ENCODE measurements at regions not wholly inside any gene's neighbourhood (a gene's known extent, or its start where the extent isn't known, plus 50 kb on each side); places are given as distances from the start of the nearest gene placed in this dataset.
"Not testable (repeated sequence)": the region's sequence is repeated elsewhere in the genome, so short reads cannot be mapped to it uniquely, and the experiment has no call there.

DNA sequence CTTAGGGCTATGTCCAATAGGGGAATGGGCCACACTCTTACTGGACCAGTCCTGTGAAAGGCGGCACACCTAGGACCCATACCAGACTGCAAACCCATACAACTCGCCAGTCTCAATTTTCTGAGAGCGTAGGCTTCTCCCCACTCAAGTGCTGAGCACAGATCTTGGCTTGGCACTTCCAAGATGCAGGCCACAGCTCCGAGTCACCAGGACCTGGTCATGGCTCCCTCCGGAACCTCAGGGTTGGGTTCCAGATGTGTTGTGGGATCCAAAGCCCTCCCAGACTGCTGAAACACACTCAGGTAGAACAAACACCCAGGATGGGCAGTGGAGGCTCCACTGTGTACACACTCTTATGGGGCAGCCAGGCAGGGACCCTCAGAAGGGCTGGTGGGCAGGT is 103.3 kb downstream of the TMEM144 start:
- DNase-seq = no peak

DNA sequence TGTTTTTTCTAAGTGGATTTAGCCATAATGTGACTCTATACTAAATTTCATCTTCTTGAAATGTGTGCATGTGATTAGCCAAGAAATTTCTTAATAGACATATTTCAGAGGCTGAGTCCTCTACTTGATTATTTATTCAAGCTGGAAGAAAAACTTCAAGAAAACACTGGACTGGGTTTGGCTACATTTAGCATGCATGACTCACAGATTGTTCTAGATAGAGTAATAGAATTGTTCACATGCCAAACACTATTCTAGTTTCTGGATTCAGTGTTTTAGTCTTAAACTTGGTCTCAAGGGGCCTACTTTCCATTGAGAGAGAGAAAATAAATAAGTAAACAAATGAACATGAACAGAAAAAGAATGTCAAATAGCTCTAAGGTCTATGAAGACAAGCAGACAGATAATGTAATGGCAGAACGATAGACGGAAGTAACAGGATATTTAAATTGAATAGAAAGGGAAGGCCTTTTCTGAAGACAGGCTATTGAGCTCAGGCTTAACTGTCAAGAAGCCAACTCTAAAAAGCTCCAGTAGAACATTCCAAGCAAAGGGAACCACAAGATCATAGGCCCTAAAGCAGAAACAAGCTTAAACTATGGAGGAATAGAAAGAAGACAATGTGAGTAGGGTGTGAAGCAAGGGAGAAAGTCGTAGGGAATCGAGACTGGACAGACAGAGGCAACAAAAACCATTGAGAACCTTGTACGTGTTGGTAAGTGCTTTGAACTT is 104.6 kb downstream of the TMEM144 start:
- DNase-seq = peak; percentile 87

DNA sequence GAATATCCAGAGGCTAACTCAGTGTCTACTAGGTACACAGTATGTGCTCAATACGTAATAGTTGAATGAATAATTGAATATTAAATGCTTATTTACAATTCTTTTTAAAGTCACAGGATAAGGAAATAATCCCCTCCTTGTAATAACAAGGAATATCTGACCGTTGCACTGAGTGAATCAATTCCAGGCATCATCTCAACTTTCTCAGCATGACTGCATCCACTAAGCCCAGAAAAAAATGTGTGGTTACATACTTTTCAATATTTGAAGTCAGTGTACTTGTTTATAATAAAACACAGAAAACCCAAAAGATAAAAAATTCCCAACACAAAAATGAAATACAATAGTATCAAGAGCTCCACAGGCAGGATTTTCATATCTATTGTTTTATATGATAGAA is 105.4 kb downstream of the TMEM144 start:
- peak; percentile 33 for DNase-seq

DNA sequence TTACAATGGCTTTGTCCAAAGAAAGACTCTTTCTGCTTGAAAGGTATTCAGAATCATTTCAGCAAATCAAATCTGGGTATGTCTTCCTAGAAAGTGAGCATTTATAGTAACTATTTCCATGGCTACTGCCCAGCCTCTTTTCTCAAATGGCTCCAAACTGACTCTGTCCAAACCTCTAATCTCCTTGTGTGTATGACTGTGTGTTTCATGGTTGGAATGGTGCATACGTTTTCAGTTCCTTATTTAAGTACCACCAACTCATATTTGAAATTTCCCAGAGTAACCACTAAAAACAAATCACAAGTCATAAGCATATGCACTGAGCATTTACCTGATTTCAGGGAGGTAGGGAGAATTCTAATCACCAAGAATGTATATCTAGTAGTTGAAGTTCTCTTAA is 106.0 kb downstream of the TMEM144 start:
- DNase-seq = no peak

DNA sequence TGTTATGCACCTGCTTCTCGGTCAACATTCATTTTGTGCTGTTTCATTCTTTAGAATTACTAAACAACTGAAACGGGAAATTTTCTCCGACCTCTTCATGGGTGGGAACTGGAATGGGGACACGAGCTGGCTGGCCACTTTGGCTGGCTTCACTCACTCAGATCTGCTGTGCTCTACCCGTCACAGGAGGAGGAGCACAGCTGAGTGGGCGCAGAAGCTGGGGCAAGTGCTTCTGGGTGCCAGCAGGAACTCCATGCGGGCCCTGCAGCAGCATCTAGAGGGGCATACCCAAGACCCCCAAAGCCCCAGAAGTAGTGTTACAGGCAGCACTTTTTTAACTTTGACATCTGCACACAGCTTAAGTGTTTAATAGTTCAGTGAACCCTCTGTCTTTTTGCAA is 109.6 kb downstream of the TMEM144 start:
- no peak for DNase-seq

DNA sequence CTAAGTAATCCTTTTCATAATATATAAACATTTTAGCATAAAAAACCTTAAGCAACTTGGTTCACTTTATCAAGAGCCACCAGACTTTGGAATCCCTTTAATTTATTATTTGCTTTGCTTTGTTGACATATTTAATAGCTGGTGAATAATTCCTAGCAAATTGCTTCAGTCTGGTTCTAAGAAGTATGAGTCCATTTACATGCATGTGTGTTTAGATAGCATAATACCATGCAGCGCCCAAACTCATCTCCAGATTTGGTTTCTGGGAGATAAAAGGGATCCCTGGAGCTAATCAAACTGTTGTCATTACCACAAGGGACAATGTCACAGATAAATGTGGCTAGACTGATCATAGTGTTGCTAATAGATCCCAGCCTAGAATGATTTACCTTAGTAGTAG is 111.8 kb downstream of the TMEM144 start:
- no peak for DNase-seq

DNA sequence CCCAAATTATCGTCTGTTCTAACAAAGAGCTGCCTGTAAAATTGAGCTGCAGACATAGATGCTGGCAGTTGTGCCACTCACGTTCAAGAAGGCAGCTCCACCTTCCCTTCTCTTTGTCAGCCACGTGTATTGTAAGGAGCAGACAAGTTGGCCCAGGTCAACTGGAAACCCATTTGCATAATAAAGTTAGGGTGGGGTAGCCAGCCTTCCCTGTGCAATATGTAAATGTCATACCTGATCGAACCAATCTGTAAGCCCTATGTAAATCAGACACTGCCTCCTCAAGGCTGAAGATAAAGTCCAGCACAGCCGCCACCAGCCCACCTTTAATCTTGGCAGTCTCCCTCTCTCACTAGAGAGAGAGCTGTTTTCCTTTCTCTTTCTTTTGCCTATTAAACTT is 117.2 kb downstream of the TMEM144 start:
- DNase-seq = no peak

DNA sequence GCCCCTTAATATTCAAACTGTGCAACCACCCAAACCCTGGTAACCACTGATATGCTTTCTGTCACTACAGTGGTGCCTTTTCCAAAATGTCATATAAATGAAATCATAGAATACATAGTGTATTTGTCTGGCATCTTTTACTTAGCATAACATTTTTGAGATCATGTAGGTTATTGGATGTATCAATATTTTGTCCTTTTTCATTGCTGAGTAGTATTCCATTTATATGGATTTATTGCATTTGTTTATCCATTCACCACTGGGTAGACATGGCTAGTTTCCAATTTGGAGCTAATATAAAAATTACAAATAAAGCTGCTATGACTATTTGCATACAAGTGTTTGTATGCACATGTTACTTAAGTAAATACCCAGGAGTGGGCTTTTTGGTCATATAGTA is 121.6 kb downstream of the TMEM144 start:
- DNase-seq = no peak

DNA sequence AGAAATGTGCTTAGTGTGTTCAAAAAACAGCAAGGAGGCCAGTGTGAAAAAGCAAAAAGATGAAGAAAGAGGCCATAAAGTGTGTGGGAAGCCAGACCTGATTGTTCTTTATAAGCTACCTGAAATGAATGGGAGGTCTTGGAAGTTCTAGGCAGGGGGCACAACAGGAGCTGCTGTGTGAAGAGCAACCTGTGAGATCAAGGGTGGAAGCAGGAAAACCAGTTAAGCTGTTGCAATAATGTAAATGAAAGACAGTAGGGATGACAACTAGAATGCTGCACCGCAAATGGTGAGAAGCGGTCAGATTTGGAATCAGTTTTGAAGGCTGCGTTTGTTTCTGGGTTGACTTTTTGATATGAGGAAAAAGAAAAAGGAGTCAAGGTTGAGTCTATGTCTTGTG is 123.5 kb downstream of the TMEM144 start:
- no peak for DNase-seq

DNA sequence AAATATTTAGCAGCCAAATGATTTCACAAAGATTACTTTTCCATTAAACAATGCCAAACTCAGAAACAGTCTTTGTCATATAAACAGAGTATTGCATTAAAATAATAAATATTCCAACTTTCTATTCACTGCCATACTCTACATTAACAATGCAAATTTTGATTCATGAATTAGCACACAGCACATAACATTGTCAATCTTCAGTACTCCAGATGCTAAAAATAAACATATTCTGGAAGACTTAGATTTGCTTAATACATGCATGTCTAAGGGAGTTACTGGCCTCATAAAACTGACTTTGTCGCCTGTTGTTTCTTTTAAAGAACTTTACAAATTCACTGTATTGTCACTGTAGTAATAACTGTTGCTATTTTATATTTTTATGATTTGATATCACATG is 131.6 kb downstream of the TMEM144 start:
- DNase-seq = no peak

DNA sequence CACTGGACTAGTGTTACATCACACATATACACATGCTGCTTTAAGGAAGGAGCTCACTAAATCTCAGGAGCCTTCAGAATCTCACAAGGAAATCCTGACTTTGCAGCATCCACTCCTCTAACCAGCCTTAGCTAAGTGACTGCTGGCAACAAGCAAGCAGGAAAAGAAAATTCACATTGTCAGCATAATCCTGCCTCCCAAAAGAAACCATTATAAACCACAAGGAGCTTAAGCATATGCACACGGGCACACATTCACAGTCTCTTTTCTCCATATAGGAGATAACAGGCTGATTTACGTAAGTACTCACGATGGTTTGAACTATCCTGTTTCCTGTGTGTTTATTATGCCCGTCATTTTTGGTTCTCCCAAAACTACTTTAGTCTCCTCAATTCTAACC is 136.3 kb downstream of the TMEM144 start:
- no peak for DNase-seq

DNA sequence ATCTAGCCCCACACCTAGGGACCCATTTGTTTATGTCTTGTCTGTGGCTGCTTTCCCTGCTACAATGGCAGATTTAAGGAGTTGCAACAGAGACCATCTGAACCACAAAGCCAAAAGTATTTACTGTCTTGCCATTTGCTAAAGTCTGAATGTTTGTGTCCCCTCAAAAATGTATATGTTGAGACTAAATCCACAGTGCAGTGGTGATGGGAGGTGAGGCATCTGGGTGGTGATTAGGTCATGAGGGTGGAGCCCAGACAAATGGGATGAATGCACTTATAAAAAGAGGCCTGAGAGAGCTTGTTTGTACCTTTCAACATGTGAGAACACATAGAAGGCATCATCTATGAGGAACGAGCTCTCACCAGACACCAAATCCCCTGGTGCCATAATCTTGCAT is 137.3 kb downstream of the TMEM144 start:
- DNase-seq = no peak

DNA sequence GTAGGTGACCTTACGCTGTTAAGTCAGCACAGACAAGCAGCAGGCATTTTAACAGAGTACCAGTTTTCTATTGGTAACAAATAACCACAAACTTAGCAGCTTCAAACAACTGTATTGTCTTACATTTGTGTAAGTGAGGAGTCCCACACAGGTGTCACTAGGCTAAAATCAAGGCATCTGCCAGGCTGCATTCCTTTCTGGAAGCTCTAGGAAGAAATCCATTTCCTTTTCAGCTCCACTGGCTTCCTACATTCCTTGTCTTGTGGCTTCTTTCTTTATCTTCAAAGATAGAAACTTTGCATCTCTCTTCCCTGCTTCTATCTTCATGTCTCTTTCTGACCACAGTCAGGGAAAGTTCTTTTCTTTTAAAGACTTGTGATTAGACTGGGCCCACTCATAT is 139.9 kb downstream of the TMEM144 start:
- DNase-seq = no peak

DNA sequence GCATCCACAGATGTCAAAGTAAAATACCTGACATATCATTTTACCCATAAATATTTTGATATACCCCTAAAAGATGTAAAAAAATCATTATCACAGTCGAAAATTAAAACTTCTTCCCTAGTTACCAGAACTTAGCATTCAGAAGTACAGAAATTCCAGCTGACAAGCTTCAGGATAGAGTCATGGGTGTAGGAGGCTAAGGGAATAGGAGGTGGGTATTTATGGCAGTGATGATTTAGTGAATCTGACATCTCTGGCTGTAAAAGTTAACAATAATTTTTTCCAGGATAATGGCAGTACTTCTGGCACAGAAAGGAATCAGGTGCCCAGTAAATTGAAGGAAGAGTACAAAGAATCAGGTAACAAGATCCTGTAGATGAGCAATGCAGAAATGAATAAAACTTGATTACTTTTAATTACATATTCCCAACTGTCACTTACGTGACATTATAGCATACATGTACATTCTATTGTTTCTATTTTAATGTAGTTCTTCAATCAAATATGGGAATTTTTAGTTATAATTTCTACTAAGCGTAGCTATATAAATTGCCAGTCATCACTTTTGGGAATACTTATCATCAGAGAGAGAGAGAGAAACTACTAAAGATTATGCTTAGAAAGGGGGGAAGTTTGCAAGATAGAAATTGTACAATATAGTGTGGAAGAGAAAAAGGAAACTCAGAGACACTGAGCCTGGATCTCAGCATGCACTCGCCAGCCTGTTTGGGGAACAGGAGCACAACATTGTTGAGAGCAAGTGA is 143.4 kb downstream of the TMEM144 start:
- DNase-seq = no peak

DNA sequence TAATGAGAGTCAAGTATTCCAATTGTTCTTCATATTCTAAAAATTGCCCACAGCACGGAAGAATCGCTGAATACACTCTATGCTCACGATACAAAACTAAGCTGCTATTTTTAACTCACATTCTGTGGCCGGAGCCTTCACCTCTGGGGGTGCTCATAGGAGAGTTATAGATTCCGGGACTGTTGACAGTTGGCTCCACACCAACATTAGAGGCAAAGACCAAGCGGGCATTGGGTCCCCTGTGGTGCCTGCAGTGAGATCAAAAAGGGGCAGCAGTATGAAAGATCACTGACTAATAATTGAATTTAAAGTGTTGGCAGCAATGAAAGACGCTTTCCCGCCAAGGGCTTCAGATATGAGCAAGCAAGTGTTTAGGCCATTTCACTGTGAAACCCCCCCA is 146.0 kb downstream of the TMEM144 start:
- no peak for DNase-seq

DNA sequence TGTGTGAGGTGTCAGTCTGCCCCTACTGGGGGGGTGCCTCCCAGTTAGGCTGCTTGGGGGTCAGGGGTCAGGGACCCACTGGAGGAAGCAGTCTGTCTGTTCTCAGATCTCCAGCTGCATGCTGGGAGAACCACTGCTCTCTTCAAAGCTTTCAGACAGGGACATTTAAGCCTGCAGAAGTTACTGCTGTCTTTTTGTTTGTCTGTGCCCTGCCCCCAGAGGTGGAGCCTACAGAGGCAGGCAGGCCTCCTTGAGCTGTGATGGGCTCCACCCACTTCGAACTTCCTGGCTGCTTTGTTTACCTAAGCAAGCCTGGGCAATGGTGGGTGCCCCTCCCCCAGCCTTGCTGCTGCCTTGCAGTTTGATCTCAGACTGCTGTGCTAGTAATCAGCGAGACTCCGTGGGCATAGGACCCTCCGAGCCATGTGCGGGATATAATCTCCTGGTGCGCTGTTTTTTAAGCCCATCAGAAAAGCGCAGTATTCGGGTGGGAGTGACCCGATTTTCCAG is 153.7 kb upstream of the RXFP1 start:
- not testable (repeated sequence) for DNase-seq

DNA sequence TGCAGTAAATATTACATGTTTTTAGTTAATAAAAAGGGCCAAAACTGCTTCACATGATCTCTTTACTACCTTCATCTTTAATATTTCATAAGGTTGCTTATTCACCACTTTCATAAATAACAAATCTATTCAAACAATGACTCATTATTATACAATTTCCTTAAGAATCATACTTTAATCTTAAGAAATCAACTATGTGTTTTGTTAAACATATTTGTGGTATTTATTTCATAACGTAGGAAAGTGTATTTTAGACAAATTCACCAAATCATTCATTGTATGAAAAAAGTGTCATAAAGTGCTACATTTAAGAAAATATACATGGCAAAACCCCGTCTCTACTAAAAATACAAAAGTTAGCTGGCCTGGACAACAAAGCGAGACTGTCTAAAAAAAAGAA is 150.5 kb upstream of the RXFP1 start:
- no peak for DNase-seq

DNA sequence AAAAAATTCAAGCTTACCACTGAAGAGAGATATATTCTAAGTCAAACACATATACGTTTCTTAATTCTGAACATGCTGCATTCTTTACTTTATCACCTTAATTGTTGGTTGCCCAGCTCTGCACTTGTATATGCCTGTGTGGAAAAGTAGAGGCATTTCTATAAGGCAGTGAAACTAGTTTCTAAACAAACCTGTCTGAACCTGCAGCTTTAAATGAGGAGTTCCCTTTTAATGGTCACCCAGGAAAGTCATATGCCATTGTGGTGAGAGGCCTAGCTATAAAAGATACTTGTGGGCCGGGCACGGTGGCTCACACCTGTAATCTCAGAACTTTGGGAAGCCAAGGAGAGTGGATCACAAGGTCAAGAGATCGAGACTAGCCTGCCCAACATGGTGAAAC is 147.4 kb upstream of the RXFP1 start:
- DNase-seq = no peak

DNA sequence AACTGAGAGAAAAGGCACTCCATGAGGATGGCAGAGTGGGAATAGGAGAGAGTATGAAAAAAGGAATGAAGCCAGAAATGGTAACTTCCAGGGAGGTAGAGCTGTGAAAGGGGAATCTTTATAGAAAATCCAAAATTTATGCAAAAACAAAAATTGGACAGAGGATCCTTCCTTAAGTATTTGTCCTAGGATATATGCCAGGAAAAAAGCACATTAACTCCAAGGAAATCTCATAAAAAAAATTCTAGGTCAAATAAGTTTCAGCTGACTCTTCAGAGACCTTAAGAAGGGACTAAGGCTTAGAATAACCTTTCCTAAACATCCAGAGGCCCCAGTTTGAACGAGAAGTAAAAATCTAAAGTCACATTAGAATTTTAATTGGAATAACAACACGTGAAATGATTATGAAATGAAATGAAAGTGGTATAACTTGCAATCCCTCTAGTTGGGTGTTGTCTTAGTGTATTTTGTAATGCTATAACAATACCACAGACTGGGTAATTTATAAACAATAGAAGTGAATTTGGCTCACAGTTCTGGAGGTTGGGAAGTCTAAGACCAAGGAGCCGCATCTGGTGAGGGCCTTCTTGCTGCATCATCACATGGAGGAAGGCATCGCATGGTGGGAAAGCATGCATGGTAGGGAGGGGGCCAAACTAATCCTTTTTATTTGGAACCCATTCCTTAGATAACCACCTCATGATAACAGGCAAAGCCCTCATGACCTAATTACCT is 145.4 kb upstream of the RXFP1 start:
- no peak for DNase-seq

DNA sequence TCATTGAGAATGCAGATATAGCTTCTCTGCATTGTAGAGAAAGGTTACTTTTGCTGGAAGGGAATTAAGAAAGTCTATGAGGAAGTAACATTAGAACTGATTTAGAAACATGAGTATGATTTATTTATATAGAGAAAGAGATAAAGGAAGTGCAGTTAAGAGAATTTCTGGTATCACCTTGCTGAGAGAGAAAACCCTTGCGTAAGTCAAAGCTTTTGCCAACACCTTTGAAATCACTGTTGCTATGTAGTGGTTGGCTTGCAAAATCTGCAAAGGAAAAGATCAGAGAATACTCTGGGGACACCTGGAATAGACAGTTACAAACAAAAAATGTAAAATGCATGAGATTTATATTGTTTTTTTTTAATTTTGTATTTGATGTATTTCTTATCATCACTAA is 137.3 kb upstream of the RXFP1 start:
- DNase-seq = no peak

DNA sequence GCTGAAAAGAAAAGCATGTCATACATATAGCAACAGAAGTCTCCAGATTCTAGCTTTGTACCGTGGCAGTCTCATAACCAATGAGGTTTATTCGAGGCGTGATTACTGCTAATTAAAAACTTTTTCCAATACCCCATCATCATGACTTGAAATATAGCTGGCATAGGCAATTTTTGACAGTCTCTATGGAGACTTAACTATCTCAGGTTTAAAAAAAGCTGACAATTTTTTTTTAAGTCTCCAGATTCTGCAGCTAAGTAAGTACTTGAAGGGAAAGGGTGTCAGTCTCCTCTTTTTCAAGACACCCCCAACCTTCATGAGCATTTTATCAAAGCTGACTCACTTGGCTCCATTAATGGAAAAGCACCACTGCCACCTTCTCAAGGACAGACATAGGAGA is 126.3 kb upstream of the RXFP1 start:
- no peak for DNase-seq

DNA sequence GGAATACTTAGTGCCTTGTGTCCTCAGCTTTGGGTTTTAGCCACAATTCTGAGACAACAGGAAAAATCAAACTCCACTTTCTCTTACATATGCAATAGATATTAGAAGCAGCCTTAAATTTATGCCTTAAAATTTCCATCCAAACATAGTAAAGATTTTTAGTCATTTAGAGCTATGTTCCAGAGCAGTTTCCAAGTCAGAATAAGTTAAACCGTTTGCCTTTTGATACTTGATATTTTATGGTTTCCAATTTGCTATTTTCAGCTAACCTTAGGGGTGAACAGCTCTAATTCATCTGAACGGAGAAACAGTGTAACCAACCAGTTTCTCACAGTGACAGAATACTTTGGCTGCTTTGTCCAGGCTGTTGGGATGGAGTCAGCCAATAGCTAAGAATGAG is 125.8 kb upstream of the RXFP1 start:
- DNase-seq = no peak

DNA sequence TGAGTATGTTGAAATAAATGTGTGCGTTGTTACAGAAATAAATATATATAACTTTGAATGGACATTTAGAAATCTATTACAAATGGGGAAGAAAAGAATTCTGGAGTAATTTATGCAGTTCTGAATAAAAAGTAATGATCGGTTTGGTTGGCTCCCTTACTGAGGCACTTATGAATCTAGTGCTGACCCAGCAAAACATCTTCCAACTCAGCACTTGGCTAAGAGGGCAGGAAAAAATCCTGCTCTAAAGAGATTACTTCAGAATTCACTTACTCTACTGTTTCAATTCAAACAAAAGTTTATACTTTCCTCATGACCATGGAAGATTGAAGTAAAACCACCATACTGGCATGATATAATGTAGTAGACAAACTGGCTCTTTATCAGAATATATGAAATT is 123.9 kb upstream of the RXFP1 start:
- DNase-seq = no peak

DNA sequence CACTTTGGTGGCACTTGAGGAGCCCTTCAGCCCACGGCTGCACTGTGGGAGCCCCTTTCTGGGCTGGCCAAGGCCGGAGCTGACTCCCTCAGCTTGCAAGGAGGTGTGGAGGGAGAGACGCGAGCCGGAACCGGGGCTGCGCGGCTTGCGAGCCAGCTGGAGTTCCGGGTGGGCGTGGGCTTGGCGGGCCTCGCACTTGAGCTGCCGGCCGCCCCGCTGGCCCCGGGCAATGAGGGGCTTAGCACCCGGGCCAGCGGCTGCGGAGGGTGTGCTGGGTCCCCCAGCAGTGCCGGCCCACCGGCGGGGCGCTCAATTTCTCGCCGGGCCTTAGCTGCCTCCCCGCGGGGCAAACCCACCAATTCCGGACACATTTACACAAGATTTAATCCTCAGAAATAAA is 113.7 kb upstream of the RXFP1 start:
- not testable (repeated sequence) for DNase-seq
